HPDE6-E6E7 (cell line): ENCODE measurements at regions not wholly inside any gene's neighbourhood (a gene's known extent, or its start where the extent isn't known, plus 50 kb on each side); places are given as distances from the start of the nearest gene placed in this dataset.
A peak's percentile ranks its signal among the peaks of the same experiment; 100 is the strongest.
"Not testable (repeated sequence)": the region's sequence is repeated elsewhere in the genome, so short reads cannot be mapped to it uniquely, and the experiment has no call there.

Source experiments
- DNase-seq: peaks from one replicate; pipeline ENCODE4 v3.0.0; 2011; ENCODE audit warnings: missing footprints; ENCODE audit errors: extremely low spot score

GRCh38 chr10:125273023-125273422, 112.7 kb upstream of the CTBP2 start:
- DNase-seq: no peak

- DNase-seq: no peak
These were observed 109.4 kb upstream of the CTBP2 start for GRCh38 chr10:125269716-125270115.

GRCh38 chr10:125266966-125267365, 106.6 kb upstream of the CTBP2 start:
- DNase-seq: no peak

- DNase-seq: no peak
These were observed 106.2 kb upstream of the CTBP2 start for GRCh38 chr10:125266541-125266940.

GRCh38 chr10:125265579-125265955, 105.2 kb upstream of the CTBP2 start:
- DNase-seq: no peak

- DNase-seq: peak; percentile 55
These were observed 104.6 kb upstream of the CTBP2 start for GRCh38 chr10:125264757-125265578.

- DNase-seq: no peak
These were observed 103.7 kb upstream of the CTBP2 start for GRCh38 chr10:125264091-125264490.

- DNase-seq: peak; percentile 88
These were observed 103.2 kb upstream of the CTBP2 start for GRCh38 chr10:125263551-125263950.

- DNase-seq: no peak
These were observed 102.6 kb upstream of the CTBP2 start for GRCh38 chr10:125262920-125263319.

- no peak for DNase-seq
These were observed 102.0 kb upstream of the CTBP2 start for GRCh38 chr10:125262409-125262808.

- DNase-seq: no peak
These were observed 101.3 kb upstream of the CTBP2 start for GRCh38 chr10:125261491-125262186.

- DNase-seq: no peak
These were observed 99.9 kb upstream of the CTBP2 start for GRCh38 chr10:125260260-125260659.

- DNase-seq: no peak
These were observed 99.3 kb upstream of the CTBP2 start for GRCh38 chr10:125259651-125260050.

GRCh38 chr10:125258676-125259075, 98.3 kb upstream of the CTBP2 start:
- no peak for DNase-seq

- no peak for DNase-seq
These were observed 97.3 kb upstream of the CTBP2 start for GRCh38 chr10:125257521-125258108.

GRCh38 chr10:125256026-125256425, 95.7 kb upstream of the CTBP2 start:
- no peak for DNase-seq

GRCh38 chr10:125252937-125253336, 92.6 kb upstream of the CTBP2 start:
- no peak for DNase-seq

- not testable (repeated sequence) for DNase-seq
These were observed 90.5 kb upstream of the CTBP2 start for GRCh38 chr10:125250834-125251233.

GRCh38 chr10:125249948-125250347, 89.6 kb upstream of the CTBP2 start:
- no peak for DNase-seq

- no peak for DNase-seq
These were observed 88.1 kb upstream of the CTBP2 start for GRCh38 chr10:125248489-125248888.

- DNase-seq: no peak
These were observed 87.2 kb upstream of the CTBP2 start for GRCh38 chr10:125247576-125247975.

- no peak for DNase-seq
These were observed 83.3 kb upstream of the CTBP2 start for GRCh38 chr10:125243532-125244253.
